GM18909 (cell line): ENCODE measurements at regions not wholly inside any gene's neighbourhood (a gene's known extent, or its start where the extent isn't known, plus 50 kb on each side); places are given as distances from the start of the nearest gene placed in this dataset.
"Not testable (repeated sequence)": the region's sequence is repeated elsewhere in the genome, so short reads cannot be mapped to it uniquely, and the experiment has no call there.

Experiments
- ATAC-seq: cut with Tn5 transposase; IDR thresholded peaks from one replicate; pipeline ENCODE4 v1.9.1; 2021; ENCODE audit warnings: mild to moderate bottlenecking; ENCODE audit not compliant: unreplicated experiment, poor library complexity

- ATAC-seq, result no peak
These were observed 151.8 kb upstream of the CADM1 start for GRCh38 chr11:115656041-115656440.

DNA sequence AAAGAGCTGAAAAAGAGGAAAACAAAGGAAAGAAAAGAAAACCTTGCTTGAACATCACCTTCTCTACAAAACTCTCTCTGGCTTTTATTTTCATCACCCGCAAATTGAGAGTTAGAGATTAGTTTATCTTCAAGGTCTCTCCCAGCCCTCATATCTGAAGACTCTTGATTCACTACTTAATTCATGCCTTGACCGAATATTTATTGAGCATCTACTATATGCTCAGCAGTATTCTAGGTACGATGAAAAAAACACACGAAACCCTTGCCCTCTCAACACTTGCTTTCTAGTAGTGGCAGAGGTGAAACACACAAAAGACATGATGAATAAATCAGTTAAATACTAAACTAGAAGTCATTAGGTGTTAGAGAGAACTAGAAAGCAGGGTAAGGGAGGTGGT is 150.6 kb upstream of the CADM1 start:
- ATAC-seq, result no peak

- no peak for ATAC-seq
These were observed 149.7 kb upstream of the CADM1 start for GRCh38 chr11:115653926-115654325.

- no peak for ATAC-seq
These were observed 148.9 kb upstream of the CADM1 start for GRCh38 chr11:115653076-115653475.

GRCh38 chr11:115652496-115652895 is 148.3 kb upstream of the CADM1 start:
- no peak for ATAC-seq

GRCh38 chr11:115652094-115652493 is 147.9 kb upstream of the CADM1 start:
- no peak for ATAC-seq

- ATAC-seq, result no peak
These were observed 145.2 kb upstream of the CADM1 start for GRCh38 chr11:115649461-115649860.

DNA sequence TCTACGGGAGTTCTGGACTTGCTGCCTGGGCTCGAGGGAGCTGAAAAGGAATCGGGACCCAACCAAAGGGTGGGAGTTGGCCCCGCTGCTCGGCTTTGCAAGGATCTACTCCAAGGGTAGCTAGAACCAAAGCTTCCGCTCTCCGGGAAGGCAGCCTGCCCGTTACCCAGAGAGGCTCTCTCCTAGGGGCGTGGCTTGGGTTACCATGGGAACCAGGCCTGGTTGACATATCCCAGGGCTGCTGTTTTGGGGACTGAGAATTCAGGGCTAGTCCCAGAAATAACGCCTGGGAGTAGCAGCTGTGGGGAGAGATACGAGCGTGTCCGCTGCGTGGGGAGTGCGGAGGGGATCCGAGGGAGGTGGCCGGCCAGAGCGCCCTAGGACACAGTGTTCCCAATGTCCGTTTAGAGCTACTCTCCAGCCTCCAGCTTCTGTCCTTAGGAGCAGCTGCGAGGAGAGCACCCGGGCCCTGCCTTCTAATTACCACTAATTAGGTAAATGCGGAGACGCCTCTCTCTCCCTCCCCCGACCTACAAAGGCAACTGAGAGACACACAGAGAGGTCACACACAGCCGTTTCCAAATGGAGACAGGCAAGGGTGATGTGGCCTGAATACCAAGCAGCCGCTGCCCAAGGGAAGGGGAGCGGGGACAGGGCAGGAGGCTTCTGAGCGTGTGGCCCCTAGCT is 141.6 kb upstream of the CADM1 start:
- ATAC-seq, result no peak

DNA sequence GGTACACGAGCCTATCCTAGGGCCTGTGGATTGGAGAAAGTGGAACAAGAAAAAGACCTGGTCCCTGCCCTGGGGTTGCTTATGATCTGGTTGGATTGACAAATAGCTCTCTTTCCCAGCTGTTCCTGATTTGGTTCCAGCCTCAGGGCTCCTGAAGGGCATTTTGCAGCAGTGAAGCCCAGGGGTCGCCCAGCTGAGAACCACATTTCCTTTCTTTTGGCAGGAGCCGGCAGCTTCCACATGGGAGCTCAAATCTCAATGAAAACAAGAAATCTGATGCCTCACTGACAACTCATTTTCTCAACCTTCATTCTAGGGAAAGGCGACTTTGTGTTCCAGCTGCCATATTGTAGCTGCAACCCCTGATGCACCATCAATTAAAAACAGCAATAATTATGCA is 140.6 kb upstream of the CADM1 start:
- ATAC-seq, result no peak

DNA sequence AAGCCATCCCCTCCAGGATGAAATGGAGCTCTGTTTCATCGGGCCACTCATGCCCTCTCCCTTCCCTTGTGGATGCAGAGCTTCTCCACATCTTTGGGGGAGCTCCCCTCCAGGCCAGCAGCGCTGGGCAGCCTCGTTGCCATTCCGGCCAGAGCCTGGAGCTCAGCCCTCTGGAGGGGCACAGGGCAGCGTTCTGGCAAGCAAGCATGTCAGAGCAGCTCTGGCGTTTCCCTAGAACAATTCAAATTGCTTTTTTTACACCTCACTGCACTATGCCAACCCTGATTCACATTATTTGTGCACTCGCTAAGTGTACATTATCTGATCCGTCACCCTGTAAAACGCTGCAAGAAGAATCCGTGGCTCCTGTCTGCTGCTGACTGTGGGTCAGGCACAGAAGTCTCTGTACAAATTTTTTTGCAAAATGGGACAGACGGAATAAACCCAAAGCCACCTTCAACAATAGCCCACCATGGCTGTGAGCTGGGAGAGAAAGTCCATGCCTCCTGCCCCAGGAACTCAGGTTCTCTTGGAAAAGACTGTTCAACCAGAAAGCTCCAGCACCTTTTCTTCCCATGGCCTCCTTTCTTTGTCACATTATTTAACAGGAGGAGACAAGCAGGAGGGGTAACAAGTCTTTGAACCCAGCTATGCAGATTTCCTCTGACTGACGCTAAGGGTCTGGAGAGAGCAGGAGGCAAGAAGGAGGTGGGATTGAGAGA is 139.5 kb upstream of the CADM1 start:
- no peak for ATAC-seq

DNA sequence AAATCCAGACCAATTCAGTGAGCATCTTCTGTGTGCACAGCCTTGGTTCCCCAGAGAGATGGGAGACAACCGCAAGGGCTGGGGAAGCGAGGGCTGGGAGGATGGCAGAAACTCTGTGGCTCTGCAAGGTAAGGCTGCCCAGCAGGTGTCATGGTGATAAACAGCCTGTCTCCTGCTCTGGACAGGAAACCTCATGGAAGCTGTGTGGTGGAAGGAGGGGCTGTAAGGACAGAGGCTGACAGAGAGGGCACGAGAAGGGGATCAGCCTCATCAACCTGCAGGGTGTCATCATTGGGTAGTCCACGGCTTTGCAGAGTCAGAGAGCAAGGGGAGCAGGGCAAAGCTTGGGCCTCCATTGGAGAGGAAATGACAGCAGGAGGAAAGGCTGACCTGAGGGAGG is 138.4 kb upstream of the CADM1 start:
- no peak for ATAC-seq

GRCh38 chr11:115637599-115638241 is 133.5 kb upstream of the CADM1 start:
- ATAC-seq, result no peak

DNA sequence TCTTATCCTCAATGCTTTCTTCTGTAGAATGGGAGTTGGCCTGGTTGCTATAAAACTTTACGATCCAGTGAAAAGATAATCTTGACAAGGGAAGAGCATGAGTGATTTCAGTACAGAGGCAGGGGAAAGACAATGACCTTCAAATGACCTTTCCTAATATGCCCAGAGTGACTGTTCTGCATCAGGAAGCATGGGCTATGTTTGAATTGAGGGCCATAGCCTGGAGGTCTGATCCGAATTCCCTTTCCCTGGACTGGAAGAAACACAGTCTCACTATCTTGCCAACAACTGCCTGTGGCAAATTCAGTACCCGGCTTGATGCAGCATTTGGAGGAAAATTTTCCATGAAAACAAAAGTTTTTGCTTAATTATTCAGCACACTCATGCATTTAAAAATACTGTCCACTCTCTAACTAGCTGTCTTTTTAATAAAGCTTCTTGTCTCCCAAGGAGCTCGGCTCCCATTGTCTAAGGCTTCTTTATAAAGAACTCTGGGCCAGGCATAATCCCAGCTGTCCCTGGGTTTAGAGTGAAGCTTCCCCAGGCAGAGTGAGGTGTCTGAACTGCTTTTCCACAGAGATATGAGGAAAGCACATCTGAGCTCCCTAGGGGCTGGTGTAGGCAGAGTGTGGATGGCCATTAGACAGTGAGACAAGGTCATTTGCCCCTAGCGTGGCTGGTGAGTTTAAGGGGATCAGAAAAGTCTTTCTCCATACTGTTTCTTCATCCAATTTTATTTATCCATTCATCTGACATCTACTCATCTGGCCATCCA is 132.7 kb upstream of the CADM1 start:
- no peak for ATAC-seq

DNA sequence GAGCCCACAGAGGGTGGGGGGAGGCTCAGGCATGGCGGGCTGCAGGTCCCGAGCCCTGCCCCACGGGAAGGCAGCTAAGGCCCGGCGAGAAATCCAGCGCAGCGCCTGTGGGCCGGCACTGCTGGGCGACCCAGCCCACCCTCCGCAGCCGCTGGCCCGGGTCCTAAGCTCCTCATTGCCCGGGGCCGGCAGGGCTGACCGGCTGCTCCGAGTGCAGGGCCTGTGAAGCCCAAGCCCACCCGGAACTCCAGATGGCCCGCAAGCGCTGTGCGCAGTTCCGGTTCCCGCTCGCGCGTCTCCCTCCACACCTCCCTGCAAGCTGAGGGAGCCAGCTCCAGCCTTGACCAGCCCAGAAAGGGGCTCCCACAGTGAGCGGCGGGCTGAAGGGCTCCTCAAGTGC is 129.8 kb upstream of the CADM1 start:
- not testable (repeated sequence) for ATAC-seq

DNA sequence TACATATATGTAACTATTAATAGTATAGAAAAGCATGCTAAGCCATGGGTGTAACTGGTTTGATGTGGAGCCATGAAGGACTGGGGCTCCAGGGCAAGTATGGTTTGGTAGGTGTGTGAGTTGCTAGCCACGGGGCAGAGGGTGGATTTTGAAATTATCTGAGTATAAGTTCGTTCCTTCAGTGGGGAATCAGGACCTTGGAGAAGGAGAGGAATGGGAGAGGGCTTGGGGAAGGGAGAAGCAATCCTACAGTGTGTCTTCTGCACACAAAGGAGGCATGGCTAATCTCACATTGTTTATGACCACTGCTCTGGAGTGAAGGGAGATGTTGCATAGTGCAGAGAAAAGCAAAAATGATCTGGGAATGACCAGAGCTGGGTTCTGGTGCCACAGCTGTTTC is 127.8 kb upstream of the CADM1 start:
- ATAC-seq, result no peak

GRCh38 chr11:115631609-115632008 is 127.4 kb upstream of the CADM1 start:
- ATAC-seq, result no peak

- no peak for ATAC-seq
These were observed 126.0 kb upstream of the CADM1 start for GRCh38 chr11:115630214-115630613.

- ATAC-seq, result no peak
These were observed 125.3 kb upstream of the CADM1 start for GRCh38 chr11:115629456-115630015.

- ATAC-seq, result no peak
These were observed 123.6 kb upstream of the CADM1 start for GRCh38 chr11:115627666-115628460.

GRCh38 chr11:115627071-115627470 is 122.9 kb upstream of the CADM1 start:
- no peak for ATAC-seq
